HepG2 (cell line): ENCODE measurements at regions not wholly inside any gene's neighbourhood (a gene's known extent, or its start where the extent isn't known, plus 50 kb on each side); places are given as distances from the start of the nearest gene placed in this dataset.

Experiments used
- ATAC-seq: fragments of 200-7000 bp; cut with Tn5 transposase; 3 replicates; pipeline ENCODE4 v1.9.1; 2020; ENCODE audit warnings: mild to moderate bottlenecking, moderate library complexity
- BruUV-seq: library from RNA; stranded (reverse); fragments of 400-500 nt; replicated peaks from 2 replicates; lab custom pipeline; 2021; lab: Mats Ljungman, UMichigan
- CTCF ChIA-PET: fragments of 300-600 bp; formaldehyde crosslinking; extraction: SDS; loops from one replicate; lab custom pipeline; 2021; ENCODE audit warnings: low total read pairs, inconsistent platforms, low intra/inter-chr PET ratio; lab: Yijun Ruan, JAX
- POLR2A ChIA-PET: fragments of 350-600 bp; sonication (Branson Sonifier 250); formaldehyde crosslinking; loops from one replicate; lab custom pipeline; 2020; ENCODE audit warnings: antibody characterized with exemption, inconsistent platforms; lab: Yijun Ruan, JAX
- DNase-seq: peaks from one replicate; pipeline ENCODE4 v3.0.0-alpha.2; 2015; ENCODE audit warnings: low spot score
- FAIRE-seq: peaks from 3 replicates; lab custom pipeline; 2011; peaks lifted over from hg19 to GRCh38; lab: Jason Lieb, UNC
- H2AFZ ChIP-seq: one replicate; pipeline ENCODE4 v1.6.1; 2011; ENCODE audit warnings: low read length, inconsistent platforms
- H3K27ac ChIP-seq: fragments of 300-600 bp; 3 replicates; pipeline ENCODE4 v1.8.0; 2011; ENCODE audit warnings: mixed run types, mild to moderate bottlenecking, mixed read lengths, low read length, inconsistent platforms; ENCODE audit not compliant: insufficient read depth; ENCODE audit errors: extremely low read length
- H3K27me3 ChIP-seq, 2 experiments: fragments of 200-600 bp in 1 of 2; 2 replicates in 1 of 2; 3 replicates in 1 of 2; pipeline versions ENCODE4 v1.6.0 to v1.8.0; 2011; ENCODE audit warnings: low read length in 2 of 2, mild to moderate bottlenecking in 2 of 2, moderate library complexity in 2 of 2, inconsistent platforms in 1 of 2; ENCODE audit not compliant: insufficient read depth in 2 of 2, control insufficient read depth in 1 of 2
- H3K36me3 ChIP-seq, 2 experiments: fragments of 200-600 bp in 1 of 2; replicated peaks in 1 of 2; 2 replicates in 1 of 2; 3 replicates in 1 of 2; pipeline versions ENCODE4 v1.5.1 to v1.8.0; 2011; ENCODE audit warnings: low read length in 2 of 2, inconsistent platforms in 1 of 2; ENCODE audit not compliant: insufficient read depth in 2 of 2, control insufficient read depth in 1 of 2
- H3K4me1 ChIP-seq: 2 replicates; pipeline ENCODE4 v1.5.1; 2012; ENCODE audit warnings: low read length, inconsistent platforms; ENCODE audit not compliant: insufficient read depth
- H3K4me2 ChIP-seq: 2 replicates; pipeline ENCODE4 v1.6.0; 2011; ENCODE audit warnings: low read depth, low read length, inconsistent platforms
- H3K4me3 ChIP-seq, 3 experiments: fragments of 200-600 bp in 1 of 3; sonication (generic), shearing (Covaris generic) in 1 of 3; replicated peaks in 1 of 3; 2 replicates each; pipeline ENCODE4 v1.5.1; 2011 to 2016; ENCODE audit warnings: low read length in 3 of 3, inconsistent platforms in 2 of 3, low read depth in 2 of 3, mild to moderate bottlenecking in 2 of 3, control low read depth in 1 of 3, mixed read lengths in 1 of 3; ENCODE audit not compliant: insufficient read depth in 1 of 3
- H3K79me2 ChIP-seq: one replicate; pipeline ENCODE4 v1.6.1; 2011; ENCODE audit warnings: low read length, inconsistent platforms; ENCODE audit not compliant: insufficient read depth
- H3K9ac ChIP-seq: 2 replicates; pipeline ENCODE4 v1.6.0; 2011; ENCODE audit warnings: mild to moderate bottlenecking, low read depth, low read length, inconsistent platforms; ENCODE audit not compliant: insufficient read depth
- H3K9me3 ChIP-seq: 2 replicates; pipeline ENCODE4 v1.5.1; 2012; ENCODE audit warnings: mild to moderate bottlenecking, low read length
- H4K20me1 ChIP-seq: 2 replicates; pipeline ENCODE4 v1.6.0; 2011; ENCODE audit warnings: inconsistent platforms, mild to moderate bottlenecking, low read length, moderate library complexity; ENCODE audit not compliant: insufficient read depth
- ATF4 ChIP-seq, 2 experiments: fragments of 450-650 bp in 1 of 2; sonication (generic) in 1 of 2; formaldehyde crosslinking; IDR thresholded peaks; 2 replicates each; pipeline versions ENCODE4 v1.5.0 to v1.8.0; 2020 to 2022; ENCODE audit warnings: mild to moderate bottlenecking in 1 of 2, missing genetic modification reagents in 1 of 2
- E2F1 ChIP-seq: sonication (generic); formaldehyde crosslinking; IDR thresholded peaks from 2 replicates; pipeline ENCODE4 v1.5.0; 2020; ENCODE audit warnings: missing genetic modification reagents
- FOXK1 ChIP-seq: sonication (generic); formaldehyde crosslinking; IDR thresholded peaks from 2 replicates; pipeline ENCODE4 v1.4.0; 2020; ENCODE audit warnings: low read depth, missing genetic modification reagents, borderline replicate concordance
- HMG20A ChIP-seq: IDR thresholded peaks from 2 replicates; pipeline ENCODE4 v1.6.1; 2016; ENCODE audit warnings: borderline replicate concordance
- MTF1 ChIP-seq: sonication (generic); formaldehyde crosslinking; IDR thresholded peaks from 2 replicates; pipeline ENCODE4 v1.5.0; 2020; ENCODE audit warnings: missing genetic modification reagents
- NFE2L1 ChIP-seq: sonication (generic); formaldehyde crosslinking; IDR thresholded peaks from 2 replicates; pipeline ENCODE4 v1.4.0; 2020; ENCODE audit warnings: missing genetic modification reagents, mild to moderate bottlenecking, borderline replicate concordance
- NR2C2 ChIP-seq: sonication (generic); formaldehyde crosslinking; IDR thresholded peaks from 2 replicates; pipeline ENCODE4 v1.4.0; 2020; ENCODE audit warnings: missing genetic modification reagents, mild to moderate bottlenecking, moderate library complexity, borderline replicate concordance
- ZNF205 ChIP-seq: IDR thresholded peaks from 2 replicates; pipeline ENCODE4 v1.6.1; 2018; ENCODE audit warnings: missing biosample characterization, missing genetic modification reagents
- ZNF660 ChIP-seq: sonication (generic); formaldehyde crosslinking; IDR thresholded peaks from 2 replicates; pipeline ENCODE4 v1.5.1; 2020; ENCODE audit warnings: mild to moderate bottlenecking, low read depth, missing genetic modification reagents, borderline replicate concordance
- ZNF788 ChIP-seq: sonication (generic); formaldehyde crosslinking; IDR thresholded peaks from 2 replicates; pipeline ENCODE4 v1.5.0; 2020; ENCODE audit warnings: mild to moderate bottlenecking, missing genetic modification reagents, borderline replicate concordance
- WGBS: methylation state at CpG from one replicate; pipeline ENCODE4 v1.1.6; 2017; ENCODE audit warnings: low lambda C conversion rate; 5-methylcytosine and 5-hydroxymethylcytosine counted together
- in situ Hi-C: cut with HindIII; loops from 2 replicates; pipeline ENCODE4 v1.10.0; 2017; ENCODE audit warnings: low pct_unique_long_range_greater_than_20kb; ENCODE audit not compliant: extremely low pct_ligation_motif_present
- intact Hi-C: fragments of 100-400 bp; cut with micrococcal nuclease; formaldehyde crosslinking; loops from one replicate; pipeline ENCODE4 v1.10.0; 2022; ENCODE audit not compliant: unreplicated experiment

- no peak for TF ChIP-seq NFE2L1 (CRISPR knock-in tag)
- TF ChIP-seq NR2C2: 0 out of 2 replicates have a peak, but pooled peaks have one; percentile 15
- TF ChIP-seq E2F1 (CRISPR knock-in tag): no peak
Measured at GRCh38 chr6:166244353-166245045, 63.7 kb downstream of the PRR18 start (continued).

- Histone ChIP-seq H3K27me3 (peaks cover 7 to 69% of the 10 kb centered on the region in 2 experiments; a peak in 4 of 5 replicates), H3K4me2 (no peak overlapping the region), H3K9me3 (no peaks in the 10 kb centered on the region), H3K4me1 (peaks cover 13% of the 10 kb centered on the region), H4K20me1 (no peaks in the 10 kb centered on the region), H3K27ac (no peak overlapping the region), H3K9ac (no peak overlapping the region), H3K4me3 (no peak overlapping the region), H2AFZ (no peak overlapping the region), H3K79me2 (no peaks in the 10 kb centered on the region), H3K36me3 (no peaks in the 10 kb centered on the region)
- intact Hi-C loops (no loop called here), in situ Hi-C loops (no loop called here)
- DNase-seq (no peak), FAIRE-seq (no peak), ATAC-seq (no peak)
- CTCF ChIA-PET: no interaction called here
- 12% methylated on average over 4 of the region's 4 CpGs for WGBS
- POLR2A ChIA-PET: no interaction called here
- BruUV-seq: no TSS peak
- TF ChIP-seq MTF1 (CRISPR knock-in tag) (no peak), ATF4 (CRISPR knock-in tag; IDR thresholded peaks at IDR 0.05) (no peak), HMG20A (CRISPR knock-in tag) (no peak), ZNF205 (no peak), FOXK1 (CRISPR knock-in tag) (no peak), ZNF660 (CRISPR knock-in tag) (no peak), ZNF788 (CRISPR knock-in tag) (no peak)
Measured at GRCh38 chr6:166242888-166243287, 65.3 kb downstream of the PRR18 start.
